Lower leg skin (tissue), 3 donors: ENCODE measurements at regions not wholly inside any gene's neighbourhood (a gene's known extent, or its start where the extent isn't known, plus 50 kb on each side); places are given as distances from the start of the nearest gene placed in this dataset.

Experiments used
- POLR2A ChIP-seq, 2 donors: fragments of 450-650 bp; IDR thresholded peaks; one replicate each; pipeline ENCODE4 v1.6.1; 2016 to 2017; ENCODE audit warnings: antibody characterized with exemption in 2 of 2, mild to moderate bottlenecking in 1 of 2, moderate library complexity in 1 of 2
- TF ChIP-seq, protein P1 (sequence below), 3 donors: fragments of 450-650 bp; IDR thresholded peaks; one replicate each; pipeline ENCODE4 v1.5.1; 2016; ENCODE audit warnings: antibody characterized with exemption in 3 of 3, mild to moderate bottlenecking in 3 of 3, moderate library complexity in 2 of 3

DNA sequence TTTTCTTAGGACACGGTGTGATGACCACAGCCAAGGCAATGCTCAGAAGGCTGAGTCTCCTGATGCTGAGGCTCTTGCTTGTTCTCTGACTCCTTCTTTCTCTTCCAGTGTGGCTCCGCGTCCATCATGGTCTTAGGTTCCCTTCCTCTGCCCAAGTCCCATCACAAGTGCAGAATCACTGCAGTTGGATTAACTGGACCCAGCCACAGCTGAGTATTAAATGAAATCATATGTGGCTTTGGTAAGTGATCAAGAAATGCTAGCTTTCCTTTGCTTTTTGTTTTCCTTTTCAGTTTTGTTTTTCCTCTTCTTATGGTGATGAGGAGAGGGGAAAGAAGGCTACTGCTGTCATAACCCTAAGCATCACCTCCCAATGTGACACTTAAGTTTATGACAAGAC, 375.8 kb downstream of the INSIG2 start:
- TF ChIP-seq, protein P1, sequence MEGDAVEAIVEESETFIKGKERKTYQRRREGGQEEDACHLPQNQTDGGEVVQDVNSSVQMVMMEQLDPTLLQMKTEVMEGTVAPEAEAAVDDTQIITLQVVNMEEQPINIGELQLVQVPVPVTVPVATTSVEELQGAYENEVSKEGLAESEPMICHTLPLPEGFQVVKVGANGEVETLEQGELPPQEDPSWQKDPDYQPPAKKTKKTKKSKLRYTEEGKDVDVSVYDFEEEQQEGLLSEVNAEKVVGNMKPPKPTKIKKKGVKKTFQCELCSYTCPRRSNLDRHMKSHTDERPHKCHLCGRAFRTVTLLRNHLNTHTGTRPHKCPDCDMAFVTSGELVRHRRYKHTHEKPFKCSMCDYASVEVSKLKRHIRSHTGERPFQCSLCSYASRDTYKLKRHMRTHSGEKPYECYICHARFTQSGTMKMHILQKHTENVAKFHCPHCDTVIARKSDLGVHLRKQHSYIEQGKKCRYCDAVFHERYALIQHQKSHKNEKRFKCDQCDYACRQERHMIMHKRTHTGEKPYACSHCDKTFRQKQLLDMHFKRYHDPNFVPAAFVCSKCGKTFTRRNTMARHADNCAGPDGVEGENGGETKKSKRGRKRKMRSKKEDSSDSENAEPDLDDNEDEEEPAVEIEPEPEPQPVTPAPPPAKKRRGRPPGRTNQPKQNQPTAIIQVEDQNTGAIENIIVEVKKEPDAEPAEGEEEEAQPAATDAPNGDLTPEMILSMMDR (IDR thresholded peaks at IDR 0.05): no peak
- no peak for TF ChIP-seq POLR2A (IDR thresholded peaks at IDR 0.05)
